ENCODE measurements at regions not wholly inside any gene's neighbourhood (a gene's known extent, or its start where the extent isn't known, plus 50 kb on each side); places are given as distances from the start of the nearest gene placed in this dataset.

DNA sequence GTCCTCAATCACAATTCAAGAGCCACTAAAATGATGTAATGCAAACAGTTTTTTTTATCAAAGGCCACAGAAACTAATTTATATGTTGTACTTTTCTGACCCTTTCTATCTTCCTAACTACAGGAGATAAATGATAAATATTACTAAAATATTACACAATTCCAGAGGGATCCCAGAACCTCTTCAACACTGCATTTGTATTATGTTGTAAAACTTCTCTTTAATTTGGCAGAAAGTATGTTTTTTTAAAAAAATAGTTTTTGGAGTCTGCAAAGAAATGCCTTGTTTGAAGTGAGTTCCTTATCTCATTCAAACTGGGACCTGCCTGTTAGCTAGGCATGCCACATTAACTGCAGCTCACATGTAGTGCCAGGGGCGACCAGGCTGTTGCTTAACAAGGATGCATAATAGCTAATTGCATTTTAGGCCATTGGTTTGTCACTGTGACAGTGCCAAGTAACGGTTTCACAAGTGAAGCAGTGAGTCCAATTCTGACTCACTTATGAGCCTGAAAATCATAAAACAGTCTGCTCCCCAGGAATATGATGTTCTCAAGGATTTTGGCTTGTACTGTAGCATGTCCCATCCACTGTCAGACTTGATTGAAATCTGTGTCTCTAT is 266.9 kb downstream of the KTN1 start:
- TF ChIP-seq, protein P1, sequence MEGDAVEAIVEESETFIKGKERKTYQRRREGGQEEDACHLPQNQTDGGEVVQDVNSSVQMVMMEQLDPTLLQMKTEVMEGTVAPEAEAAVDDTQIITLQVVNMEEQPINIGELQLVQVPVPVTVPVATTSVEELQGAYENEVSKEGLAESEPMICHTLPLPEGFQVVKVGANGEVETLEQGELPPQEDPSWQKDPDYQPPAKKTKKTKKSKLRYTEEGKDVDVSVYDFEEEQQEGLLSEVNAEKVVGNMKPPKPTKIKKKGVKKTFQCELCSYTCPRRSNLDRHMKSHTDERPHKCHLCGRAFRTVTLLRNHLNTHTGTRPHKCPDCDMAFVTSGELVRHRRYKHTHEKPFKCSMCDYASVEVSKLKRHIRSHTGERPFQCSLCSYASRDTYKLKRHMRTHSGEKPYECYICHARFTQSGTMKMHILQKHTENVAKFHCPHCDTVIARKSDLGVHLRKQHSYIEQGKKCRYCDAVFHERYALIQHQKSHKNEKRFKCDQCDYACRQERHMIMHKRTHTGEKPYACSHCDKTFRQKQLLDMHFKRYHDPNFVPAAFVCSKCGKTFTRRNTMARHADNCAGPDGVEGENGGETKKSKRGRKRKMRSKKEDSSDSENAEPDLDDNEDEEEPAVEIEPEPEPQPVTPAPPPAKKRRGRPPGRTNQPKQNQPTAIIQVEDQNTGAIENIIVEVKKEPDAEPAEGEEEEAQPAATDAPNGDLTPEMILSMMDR (IDR thresholded peaks at IDR 0.05) = no peak
- no peak for TF ChIP-seq POLR2A (IDR thresholded peaks at IDR 0.05)

All from adrenal gland (tissue), 5 donors.